ENCODE measurements at regions not wholly inside any gene's neighbourhood (a gene's known extent, or its start where the extent isn't known, plus 50 kb on each side); places are given as distances from the start of the nearest gene placed in this dataset.
A peak's percentile ranks its signal among the peaks of the same experiment; 100 is the strongest.

GRCh38 chr1:56390232-56390867 lies 189.0 kb downstream of the PLPP3 start:
- DNase-seq: no peak

DNA sequence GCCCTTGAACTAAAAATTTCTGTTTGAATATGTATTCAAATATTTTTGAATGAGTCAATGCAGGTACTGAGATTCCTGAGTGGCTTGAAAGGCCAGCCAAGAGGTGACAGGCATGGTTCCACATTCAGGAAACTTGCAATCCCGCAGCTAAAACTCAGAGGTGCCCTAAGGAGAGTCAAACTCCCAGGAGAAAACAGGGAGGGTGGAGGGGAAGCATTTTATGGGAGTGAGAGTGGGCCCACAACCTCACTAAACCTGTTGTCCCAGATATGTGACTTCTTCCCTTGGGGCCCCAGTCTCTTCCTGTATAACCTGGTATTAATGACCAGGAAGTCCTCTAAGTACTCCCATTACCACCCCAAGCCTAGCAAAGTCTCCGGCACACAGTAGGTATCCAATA lies 189.6 kb downstream of the PLPP3 start:
- DNase-seq: no peak

GRCh38 chr1:56387071-56387740 lies 192.2 kb downstream of the PLPP3 start:
- no peak for DNase-seq

DNA sequence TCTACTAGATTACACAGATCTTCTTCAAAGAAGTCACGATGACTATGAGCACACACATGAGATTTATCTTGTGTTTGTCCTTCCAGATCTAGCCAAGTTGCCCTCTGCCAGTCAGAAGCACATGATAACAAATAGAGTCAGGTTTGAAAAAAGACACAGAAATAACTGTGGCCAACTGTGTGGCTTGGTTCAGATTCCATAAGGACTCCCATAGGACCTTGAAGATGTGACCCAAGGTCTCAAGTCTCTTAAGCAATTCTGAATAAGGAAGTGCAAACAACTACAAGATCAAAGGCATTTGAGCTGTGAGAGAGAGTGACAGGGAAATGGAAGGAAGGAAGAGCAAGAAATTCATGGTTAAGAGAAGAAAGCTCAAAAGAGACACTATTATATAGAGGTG lies 194.0 kb downstream of the PLPP3 start:
- DNase-seq: no peak

GRCh38 chr1:56382929-56383328 lies 196.4 kb downstream of the PLPP3 start:
- DNase-seq: no peak

DNA sequence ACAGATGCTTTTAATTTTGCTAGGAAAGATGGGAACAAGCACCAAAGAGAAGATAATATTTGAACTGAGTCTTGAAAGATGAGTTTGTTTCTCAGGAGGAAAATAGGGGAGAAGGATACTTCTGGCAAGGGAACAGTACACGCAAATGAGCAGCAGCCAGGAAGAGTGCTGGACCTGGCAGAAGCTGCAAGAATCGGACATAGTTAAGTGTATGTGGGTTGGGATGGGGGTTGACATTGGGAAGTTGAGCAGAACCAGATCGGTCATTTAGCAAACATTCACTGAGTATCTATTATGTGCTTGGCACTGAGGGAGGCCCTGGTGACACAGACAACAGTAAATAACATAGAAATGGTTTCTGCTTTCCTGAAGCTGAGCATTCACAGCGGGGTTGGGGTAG lies 198.8 kb downstream of the PLPP3 start:
- DNase-seq: no peak

- DNase-seq: peak; percentile 9
Measured at GRCh38 chr1:56378341-56379070, 200.9 kb downstream of the PLPP3 start.

DNA sequence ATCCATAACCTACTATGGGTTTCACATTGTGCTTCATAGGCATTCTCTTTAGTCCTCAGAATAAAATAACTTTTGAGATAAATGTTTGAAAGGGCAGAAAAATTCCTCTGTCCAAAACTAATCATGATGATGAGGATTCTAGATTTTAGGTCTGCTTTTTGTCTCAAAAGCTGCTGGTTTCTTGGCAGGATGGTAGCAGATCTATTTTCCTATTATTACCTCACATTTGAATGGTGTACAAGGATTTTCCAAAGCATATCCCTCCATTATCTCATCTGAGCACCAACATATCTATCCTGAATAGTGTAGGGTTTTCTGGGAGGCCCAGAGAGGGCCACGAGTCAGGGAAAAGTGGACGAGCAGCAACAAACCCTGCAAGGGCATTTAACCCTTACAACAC lies 201.9 kb downstream of the PLPP3 start:
- no peak for DNase-seq

DNA sequence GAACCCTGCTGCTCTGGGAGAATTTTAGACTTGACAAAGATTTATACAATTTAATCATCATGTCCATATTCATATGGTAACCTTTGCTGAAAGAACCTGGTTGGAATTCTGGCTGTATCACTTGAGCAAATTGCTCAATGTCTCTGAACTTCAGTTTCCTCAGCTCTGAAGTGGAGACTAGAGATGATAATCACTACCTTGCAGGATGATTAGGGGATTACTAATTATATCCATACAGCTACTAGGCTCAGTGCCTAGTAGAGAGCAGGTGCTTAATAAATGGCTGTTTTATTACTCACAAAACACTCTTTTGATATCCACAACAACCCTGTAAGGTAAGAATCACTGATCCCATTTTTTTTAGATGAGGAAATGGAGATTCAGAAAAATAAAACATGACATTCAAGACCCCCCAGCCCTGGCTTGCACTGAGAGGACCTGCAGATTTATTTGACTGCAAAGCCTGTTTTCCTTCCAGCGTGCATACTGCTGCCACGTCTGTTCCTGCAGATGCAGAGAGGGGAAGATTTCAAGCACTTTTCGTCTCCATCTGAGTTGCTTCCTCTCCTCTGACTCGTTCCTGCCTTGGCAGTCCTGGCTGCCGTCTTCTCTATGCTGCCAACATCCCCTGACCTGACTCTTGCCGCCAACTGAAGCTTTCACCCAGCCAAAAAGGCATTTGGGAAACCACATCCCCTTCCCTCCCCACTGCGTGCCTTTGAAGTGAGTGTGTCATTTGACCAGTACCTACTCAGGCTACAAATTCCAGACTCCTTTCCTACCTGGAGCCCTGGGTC lies 203.0 kb downstream of the PLPP3 start:
- no peak for DNase-seq

GRCh38 chr1:56375326-56375804 lies 204.0 kb downstream of the PLPP3 start:
- no peak for DNase-seq

GRCh38 chr1:56374026-56374974 lies 205.1 kb downstream of the PLPP3 start:
- DNase-seq: no peak

DNA sequence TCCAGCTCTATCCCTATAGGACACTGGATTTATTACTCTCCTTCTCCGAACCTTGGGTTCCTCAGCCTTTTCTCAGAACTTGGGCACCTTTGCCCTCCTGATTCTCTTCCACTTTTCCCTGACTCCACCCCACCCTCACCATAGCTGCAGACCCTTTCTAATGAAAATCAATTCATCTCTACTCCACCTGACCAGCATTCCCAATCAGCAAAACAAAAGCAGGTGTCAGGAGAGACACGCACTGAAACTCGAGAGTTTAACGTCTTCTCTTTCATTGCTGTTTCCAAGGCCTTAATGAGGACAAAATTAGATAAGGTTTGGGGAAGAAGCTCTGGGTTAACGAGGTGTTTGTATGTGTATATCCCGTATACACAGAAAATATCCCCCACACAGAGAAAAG lies 208.8 kb downstream of the PLPP3 start:
- DNase-seq: no peak

DNA sequence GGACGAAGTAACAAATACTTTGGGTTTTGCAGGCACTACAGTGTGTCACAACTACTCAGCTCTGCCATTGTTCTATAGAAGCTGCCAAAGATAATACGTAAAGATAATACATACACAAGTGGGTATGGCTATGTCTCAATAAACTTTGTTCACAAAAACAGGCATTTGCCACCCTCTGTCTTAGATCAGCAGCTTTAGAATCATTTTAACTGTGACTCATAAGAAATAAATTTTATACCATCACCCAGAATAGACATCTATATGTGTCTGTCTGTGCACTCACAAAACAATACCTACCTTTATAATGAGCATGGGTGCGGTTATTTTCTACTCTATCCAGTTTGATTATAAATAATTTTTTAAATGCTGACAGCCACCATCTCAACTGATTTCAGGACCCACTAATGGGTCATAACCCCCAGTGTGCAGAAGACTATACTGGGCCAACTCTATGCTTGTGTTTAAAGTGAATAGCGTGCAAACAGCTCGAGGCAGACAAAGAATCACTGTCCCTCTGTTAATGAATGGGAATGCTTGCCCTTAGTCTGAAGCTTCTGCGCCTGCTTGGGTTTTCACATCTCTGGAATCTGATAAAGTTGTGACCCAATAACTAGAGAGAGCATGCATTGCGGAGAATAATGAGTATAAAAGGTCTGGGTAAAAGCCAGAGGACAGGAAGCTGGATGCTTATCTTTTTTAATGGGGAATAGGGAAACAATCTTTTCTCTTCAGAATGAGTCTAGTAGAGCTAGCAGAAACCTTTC lies 216.2 kb downstream of the PLPP3 start:
- peak; percentile 44 for DNase-seq

GRCh38 chr1:56360021-56360420 lies 219.3 kb downstream of the PLPP3 start:
- DNase-seq: no peak

DNA sequence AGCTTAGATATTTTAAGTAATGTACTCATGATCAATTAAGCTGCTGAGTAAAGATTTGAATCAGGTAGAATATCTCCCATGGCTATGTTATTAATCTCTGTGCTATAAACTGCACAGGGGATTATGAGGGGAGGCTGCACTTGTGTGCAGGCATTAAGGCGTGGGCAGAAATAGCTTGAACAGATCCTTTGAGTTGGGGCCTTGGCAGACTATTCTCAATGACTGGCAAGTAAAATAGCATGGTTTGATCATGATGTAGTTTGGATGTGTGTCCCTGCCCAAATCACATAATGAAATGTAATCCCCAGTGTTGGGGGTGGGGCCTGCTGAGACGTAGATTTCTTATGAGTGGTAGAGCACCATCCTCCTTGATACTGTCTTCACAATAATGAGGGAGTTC lies 220.3 kb downstream of the PLPP3 start:
- DNase-seq: no peak

DNA sequence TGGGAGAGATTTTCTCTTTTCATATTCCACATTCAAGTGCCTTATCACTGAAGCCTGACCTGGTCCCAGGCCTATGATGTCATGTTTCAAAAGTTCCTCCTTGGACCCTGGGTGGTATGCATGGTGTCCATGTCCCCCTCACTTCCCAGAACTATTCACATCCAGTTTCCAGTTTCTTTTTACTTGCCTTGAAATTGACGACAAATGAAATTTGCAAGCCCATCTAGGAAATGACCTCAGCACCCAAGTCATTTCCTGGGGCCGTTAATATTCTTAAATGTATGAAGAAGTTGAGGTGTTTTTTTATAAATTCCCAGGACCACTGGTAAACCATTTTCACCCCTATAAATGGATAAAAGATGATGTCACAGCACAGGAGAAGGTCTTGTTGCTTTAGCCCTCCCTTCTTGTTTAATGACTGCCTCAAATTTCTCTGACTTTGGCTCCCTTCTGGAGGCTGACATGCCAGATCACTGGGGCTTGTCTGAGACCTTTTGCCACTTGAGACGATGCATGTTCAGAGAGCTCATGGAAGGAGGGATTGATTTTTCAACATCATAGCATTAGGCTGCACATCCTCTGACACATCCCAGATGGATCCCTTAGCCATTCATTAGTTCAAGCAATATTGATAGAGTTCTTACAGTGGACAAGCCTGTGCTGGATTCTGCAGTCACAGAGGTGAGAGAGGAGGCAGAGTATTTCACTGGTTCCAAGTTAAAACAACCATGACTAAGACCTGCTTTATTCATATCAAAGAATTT lies 221.3 kb downstream of the PLPP3 start:
- DNase-seq: no peak

- DNase-seq: no peak
Measured at GRCh38 chr1:56356376-56356990, 222.9 kb downstream of the PLPP3 start.

DNA sequence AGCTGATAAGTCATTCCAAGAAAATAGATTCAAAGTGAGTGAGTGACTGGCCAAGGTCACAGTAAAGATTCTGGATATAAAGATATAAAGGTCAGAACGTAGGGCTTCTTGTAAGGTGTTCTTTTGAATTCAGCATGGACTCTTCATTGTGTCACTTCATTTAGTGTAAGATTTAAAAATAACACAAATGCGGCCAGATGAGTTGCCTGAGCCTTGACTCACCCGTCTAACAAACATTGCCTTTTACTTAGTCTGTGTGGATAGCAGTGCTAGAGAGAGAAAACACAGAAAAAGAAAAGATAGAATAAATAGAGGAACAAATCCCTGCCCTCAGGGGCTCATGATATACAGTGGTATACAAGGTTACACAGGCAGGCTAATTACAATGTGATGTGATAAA lies 223.4 kb downstream of the PLPP3 start:
- no peak for DNase-seq

DNA sequence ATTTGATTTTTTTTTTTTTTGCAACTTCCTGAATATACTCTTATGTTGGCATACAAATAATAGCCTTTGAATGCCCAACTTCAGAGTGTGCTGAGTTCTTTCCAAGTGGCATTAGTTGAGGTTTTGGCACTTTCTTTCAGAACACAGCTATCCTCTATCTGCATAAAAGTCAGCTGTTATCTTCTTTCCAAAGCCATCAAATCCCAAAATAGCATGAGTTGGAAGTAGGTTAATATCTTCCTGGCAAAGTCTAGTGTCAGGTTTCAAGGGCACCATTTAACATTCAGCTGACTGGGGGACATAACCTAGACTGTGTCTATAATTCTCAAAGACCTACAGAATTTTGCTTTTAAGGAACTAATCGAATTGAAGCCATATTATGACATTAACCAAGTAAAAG lies 223.9 kb downstream of the PLPP3 start:
- no peak for DNase-seq

DNA sequence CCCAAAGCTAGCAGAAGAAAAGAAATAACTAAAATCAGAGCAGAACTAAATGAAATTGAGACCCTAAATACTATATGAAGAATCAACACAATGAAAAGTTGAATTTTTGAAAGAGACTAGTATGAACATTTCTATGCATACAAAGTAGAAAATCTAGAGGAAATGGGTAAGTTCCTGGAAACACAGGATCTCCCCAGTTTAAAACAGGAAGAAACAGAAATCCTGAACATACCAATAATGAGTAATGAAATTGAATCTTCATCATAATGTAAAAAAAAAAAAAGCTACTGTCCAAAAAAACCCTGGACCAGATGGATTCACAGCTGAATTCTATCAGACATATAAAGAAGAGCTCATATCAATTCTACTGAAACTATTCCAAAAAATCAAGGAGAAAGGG lies 233.5 kb downstream of the PLPP3 start:
- no peak for DNase-seq
